ENCODE measurements at regions not wholly inside any gene's neighbourhood (a gene's known extent, or its start where the extent isn't known, plus 50 kb on each side); places are given as distances from the start of the nearest gene placed in this dataset.

- DNase-seq = no peak
These were observed 184.2 kb upstream of the FOXN3 start for GRCh38 chr14:89600950-89601826.

GRCh38 chr14:89600029-89600428 is 183.0 kb upstream of the FOXN3 start:
- no peak for DNase-seq

GRCh38 chr14:89598548-89599186 is 181.6 kb upstream of the FOXN3 start:
- no peak for DNase-seq

- no peak for DNase-seq
These were observed 175.9 kb upstream of the FOXN3 start for GRCh38 chr14:89592961-89593360.

- no peak for DNase-seq
These were observed 172.5 kb upstream of the FOXN3 start for GRCh38 chr14:89589400-89590118.

- no peak for DNase-seq
These were observed 171.8 kb upstream of the FOXN3 start for GRCh38 chr14:89588840-89589296.

GRCh38 chr14:89588016-89588415 is 171.0 kb upstream of the FOXN3 start:
- no peak for DNase-seq

- DNase-seq = no peak
These were observed 170.0 kb upstream of the FOXN3 start for GRCh38 chr14:89587136-89587420.

- no peak for DNase-seq
These were observed 169.5 kb upstream of the FOXN3 start for GRCh38 chr14:89586258-89587135.

- no peak for DNase-seq
These were observed 161.1 kb upstream of the FOXN3 start for GRCh38 chr14:89578156-89578555.

- no peak for DNase-seq
These were observed 159.9 kb upstream of the FOXN3 start for GRCh38 chr14:89576960-89577359.

- no peak for DNase-seq
These were observed 159.3 kb upstream of the FOXN3 start for GRCh38 chr14:89576145-89576927.

GRCh38 chr14:89575386-89576061 is 158.5 kb upstream of the FOXN3 start:
- DNase-seq = no peak

GRCh38 chr14:89574420-89574819 is 157.4 kb upstream of the FOXN3 start:
- DNase-seq = no peak

- no peak for DNase-seq
These were observed 156.3 kb upstream of the FOXN3 start for GRCh38 chr14:89573399-89573657.

GRCh38 chr14:89572596-89573398 is 155.8 kb upstream of the FOXN3 start:
- DNase-seq = no peak

GRCh38 chr14:89571491-89571890 is 154.5 kb upstream of the FOXN3 start:
- DNase-seq = peak; percentile 11

GRCh38 chr14:89566644-89567415 is 149.8 kb upstream of the FOXN3 start:
- no peak for DNase-seq

GRCh38 chr14:89566180-89566579 is 149.1 kb upstream of the FOXN3 start:
- no peak for DNase-seq

GRCh38 chr14:89565607-89566006 is 148.6 kb upstream of the FOXN3 start:
- DNase-seq = no peak
